Sigmoid colon (tissue), 4 donors: ENCODE measurements at regions not wholly inside any gene's neighbourhood (a gene's known extent, or its start where the extent isn't known, plus 50 kb on each side); places are given as distances from the start of the nearest gene placed in this dataset.

ENCODE experiments used
- EP300 ChIP-seq, 4 donors: sonication (generic); formaldehyde crosslinking; IDR thresholded peaks; one replicate each; pipeline ENCODE4 v1.6.1; 2017; ENCODE audit warnings: antibody characterized with exemption in 4 of 4
- POLR2A ChIP-seq, 2 donors: fragments of 450-650 bp; IDR thresholded peaks; one replicate each; pipeline ENCODE4 v1.6.1; 2016; ENCODE audit warnings: antibody characterized with exemption in 2 of 2, mild to moderate bottlenecking in 2 of 2, moderate library complexity in 2 of 2
- POLR2AphosphoS5 ChIP-seq, 4 donors: sonication (generic); formaldehyde crosslinking; IDR thresholded peaks; one replicate each; pipeline ENCODE4 v1.6.1; 2017; ENCODE audit warnings: antibody characterized with exemption in 4 of 4
- TF ChIP-seq, protein P1 (sequence below), 4 experiments: fragments of 450-650 bp in 3 of 4; fragments of 200-600 bp in 1 of 4; IDR thresholded peaks; one replicate each; pipeline ENCODE4 v1.5.1; 2016 to 2019; ENCODE audit warnings: antibody characterized with exemption in 4 of 4, mild to moderate bottlenecking in 3 of 4, moderate library complexity in 2 of 4

DNA sequence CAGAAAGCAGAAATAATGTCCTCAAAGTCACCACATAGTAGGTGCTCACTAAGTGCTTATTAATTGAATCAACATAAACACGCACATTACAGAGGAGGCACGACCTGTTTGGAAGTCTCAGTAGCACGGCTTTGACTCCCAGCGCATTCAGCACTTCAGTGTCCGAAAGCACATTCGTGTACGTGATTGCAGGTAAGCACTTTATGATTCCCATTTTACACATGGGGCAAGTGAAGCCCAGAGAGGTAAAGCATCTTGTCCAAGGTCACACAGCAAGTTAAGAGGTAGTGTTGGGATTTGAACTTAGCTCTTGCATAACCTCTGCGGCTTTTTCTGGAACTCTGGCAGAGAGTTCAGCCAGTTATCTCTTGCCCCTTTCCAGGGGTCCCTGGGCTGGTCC is 85.2 kb upstream of the WNT4 start:
- TF ChIP-seq, protein P1, sequence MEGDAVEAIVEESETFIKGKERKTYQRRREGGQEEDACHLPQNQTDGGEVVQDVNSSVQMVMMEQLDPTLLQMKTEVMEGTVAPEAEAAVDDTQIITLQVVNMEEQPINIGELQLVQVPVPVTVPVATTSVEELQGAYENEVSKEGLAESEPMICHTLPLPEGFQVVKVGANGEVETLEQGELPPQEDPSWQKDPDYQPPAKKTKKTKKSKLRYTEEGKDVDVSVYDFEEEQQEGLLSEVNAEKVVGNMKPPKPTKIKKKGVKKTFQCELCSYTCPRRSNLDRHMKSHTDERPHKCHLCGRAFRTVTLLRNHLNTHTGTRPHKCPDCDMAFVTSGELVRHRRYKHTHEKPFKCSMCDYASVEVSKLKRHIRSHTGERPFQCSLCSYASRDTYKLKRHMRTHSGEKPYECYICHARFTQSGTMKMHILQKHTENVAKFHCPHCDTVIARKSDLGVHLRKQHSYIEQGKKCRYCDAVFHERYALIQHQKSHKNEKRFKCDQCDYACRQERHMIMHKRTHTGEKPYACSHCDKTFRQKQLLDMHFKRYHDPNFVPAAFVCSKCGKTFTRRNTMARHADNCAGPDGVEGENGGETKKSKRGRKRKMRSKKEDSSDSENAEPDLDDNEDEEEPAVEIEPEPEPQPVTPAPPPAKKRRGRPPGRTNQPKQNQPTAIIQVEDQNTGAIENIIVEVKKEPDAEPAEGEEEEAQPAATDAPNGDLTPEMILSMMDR (IDR thresholded peaks at IDR 0.05) = no peak
- no peak for TF ChIP-seq POLR2AphosphoS5 (IDR thresholded peaks at IDR 0.05)
- no peak for TF ChIP-seq POLR2A (IDR thresholded peaks at IDR 0.05)
- TF ChIP-seq EP300 (IDR thresholded peaks at IDR 0.05) = no peak
